ENCODE measurements at regions not wholly inside any gene's neighbourhood (a gene's known extent, or its start where the extent isn't known, plus 50 kb on each side); places are given as distances from the start of the nearest gene placed in this dataset.

DNA sequence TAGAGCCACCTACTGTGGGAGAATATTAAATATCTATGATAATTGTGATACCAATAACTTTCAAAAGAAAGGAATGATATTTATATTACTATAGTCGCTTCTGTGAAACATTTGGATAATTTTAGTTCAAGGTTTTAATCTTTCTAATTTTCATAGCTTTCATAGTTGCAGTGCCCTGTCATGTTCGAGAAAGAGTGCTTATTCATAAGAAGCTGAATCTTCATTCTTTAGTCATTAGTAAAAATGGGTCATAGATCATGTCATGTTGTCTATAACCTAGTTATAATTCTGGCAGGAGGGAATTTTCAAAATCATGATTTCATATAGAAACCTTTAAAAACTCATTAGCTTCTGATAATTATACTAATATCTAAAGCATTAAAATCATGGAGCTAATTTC lies 685.6 kb downstream of the CETN3 start:
- TF ChIP-seq ARNTL (CRISPR knock-in tag; IDR thresholded peaks at IDR 0.05; ENCODE audit: borderline replicate concordance, low read depth) = no peak
- TF ChIP-seq, protein P1, sequence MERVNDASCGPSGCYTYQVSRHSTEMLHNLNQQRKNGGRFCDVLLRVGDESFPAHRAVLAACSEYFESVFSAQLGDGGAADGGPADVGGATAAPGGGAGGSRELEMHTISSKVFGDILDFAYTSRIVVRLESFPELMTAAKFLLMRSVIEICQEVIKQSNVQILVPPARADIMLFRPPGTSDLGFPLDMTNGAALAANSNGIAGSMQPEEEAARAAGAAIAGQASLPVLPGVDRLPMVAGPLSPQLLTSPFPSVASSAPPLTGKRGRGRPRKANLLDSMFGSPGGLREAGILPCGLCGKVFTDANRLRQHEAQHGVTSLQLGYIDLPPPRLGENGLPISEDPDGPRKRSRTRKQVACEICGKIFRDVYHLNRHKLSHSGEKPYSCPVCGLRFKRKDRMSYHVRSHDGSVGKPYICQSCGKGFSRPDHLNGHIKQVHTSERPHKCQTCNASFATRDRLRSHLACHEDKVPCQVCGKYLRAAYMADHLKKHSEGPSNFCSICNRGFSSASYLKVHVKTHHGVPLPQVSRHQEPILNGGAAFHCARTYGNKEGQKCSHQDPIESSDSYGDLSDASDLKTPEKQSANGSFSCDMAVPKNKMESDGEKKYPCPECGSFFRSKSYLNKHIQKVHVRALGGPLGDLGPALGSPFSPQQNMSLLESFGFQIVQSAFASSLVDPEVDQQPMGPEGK (CRISPR knock-in tag; IDR thresholded peaks at IDR 0.05; ENCODE audit: borderline replicate concordance) = no peak
- TF ChIP-seq, protein P2, sequence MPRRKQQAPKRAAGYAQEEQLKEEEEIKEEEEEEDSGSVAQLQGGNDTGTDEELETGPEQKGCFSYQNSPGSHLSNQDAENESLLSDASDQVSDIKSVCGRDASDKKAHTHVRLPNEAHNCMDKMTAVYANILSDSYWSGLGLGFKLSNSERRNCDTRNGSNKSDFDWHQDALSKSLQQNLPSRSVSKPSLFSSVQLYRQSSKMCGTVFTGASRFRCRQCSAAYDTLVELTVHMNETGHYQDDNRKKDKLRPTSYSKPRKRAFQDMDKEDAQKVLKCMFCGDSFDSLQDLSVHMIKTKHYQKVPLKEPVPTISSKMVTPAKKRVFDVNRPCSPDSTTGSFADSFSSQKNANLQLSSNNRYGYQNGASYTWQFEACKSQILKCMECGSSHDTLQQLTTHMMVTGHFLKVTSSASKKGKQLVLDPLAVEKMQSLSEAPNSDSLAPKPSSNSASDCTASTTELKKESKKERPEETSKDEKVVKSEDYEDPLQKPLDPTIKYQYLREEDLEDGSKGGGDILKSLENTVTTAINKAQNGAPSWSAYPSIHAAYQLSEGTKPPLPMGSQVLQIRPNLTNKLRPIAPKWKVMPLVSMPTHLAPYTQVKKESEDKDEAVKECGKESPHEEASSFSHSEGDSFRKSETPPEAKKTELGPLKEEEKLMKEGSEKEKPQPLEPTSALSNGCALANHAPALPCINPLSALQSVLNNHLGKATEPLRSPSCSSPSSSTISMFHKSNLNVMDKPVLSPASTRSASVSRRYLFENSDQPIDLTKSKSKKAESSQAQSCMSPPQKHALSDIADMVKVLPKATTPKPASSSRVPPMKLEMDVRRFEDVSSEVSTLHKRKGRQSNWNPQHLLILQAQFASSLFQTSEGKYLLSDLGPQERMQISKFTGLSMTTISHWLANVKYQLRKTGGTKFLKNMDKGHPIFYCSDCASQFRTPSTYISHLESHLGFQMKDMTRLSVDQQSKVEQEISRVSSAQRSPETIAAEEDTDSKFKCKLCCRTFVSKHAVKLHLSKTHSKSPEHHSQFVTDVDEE (CRISPR knock-in tag; IDR thresholded peaks at IDR 0.05) = no peak
- no peak for TF ChIP-seq CSDC2 (CRISPR knock-in tag; IDR thresholded peaks at IDR 0.05)
- TF ChIP-seq, protein P3, sequence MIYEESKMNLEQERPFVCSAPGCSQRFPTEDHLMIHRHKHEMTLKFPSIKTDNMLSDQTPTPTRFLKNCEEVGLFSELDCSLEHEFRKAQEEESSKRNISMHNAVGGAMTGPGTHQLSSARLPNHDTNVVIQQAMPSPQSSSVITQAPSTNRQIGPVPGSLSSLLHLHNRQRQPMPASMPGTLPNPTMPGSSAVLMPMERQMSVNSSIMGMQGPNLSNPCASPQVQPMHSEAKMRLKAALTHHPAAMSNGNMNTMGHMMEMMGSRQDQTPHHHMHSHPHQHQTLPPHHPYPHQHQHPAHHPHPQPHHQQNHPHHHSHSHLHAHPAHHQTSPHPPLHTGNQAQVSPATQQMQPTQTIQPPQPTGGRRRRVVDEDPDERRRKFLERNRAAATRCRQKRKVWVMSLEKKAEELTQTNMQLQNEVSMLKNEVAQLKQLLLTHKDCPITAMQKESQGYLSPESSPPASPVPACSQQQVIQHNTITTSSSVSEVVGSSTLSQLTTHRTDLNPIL (CRISPR knock-in tag; IDR thresholded peaks at IDR 0.05; ENCODE audit: low read depth) = no peak
